Glutamatergic neuron (in vitro differentiated cells): ENCODE measurements at regions not wholly inside any gene's neighbourhood (a gene's known extent, or its start where the extent isn't known, plus 50 kb on each side); places are given as distances from the start of the nearest gene placed in this dataset.

Experiments
- DNase-seq: peaks from one replicate; pipeline ENCODE4 v3.0.0; 2022
- H3K27ac Mint-ChIP-seq: one replicate; pipeline ENCODE4 v1.8.0; 2020; ENCODE audit warnings: mild to moderate bottlenecking, mixed read lengths, inconsistent platforms; ENCODE audit not compliant: unreplicated experiment
- H3K27me3 Mint-ChIP-seq: one replicate; pipeline ENCODE4 v1.8.0; 2020; ENCODE audit warnings: mild to moderate bottlenecking, moderate library complexity, mixed read lengths, inconsistent platforms; ENCODE audit not compliant: unreplicated experiment
- H3K36me3 Mint-ChIP-seq: one replicate; pipeline ENCODE4 v1.8.0; 2020; ENCODE audit warnings: mild to moderate bottlenecking, mixed read lengths, inconsistent platforms; ENCODE audit not compliant: unreplicated experiment
- H3K4me1 Mint-ChIP-seq: one replicate; pipeline ENCODE4 v1.8.0; 2020; ENCODE audit warnings: mild to moderate bottlenecking, low read depth, mixed read lengths, inconsistent platforms; ENCODE audit not compliant: unreplicated experiment
- H3K4me3 Mint-ChIP-seq: one replicate; pipeline ENCODE4 v1.8.0; 2020; ENCODE audit warnings: mild to moderate bottlenecking, mixed read lengths, inconsistent platforms; ENCODE audit not compliant: unreplicated experiment
- H3K9me3 Mint-ChIP-seq: one replicate; pipeline ENCODE4 v1.8.0; 2020; ENCODE audit warnings: mild to moderate bottlenecking, moderate library complexity, mixed read lengths, inconsistent platforms; ENCODE audit not compliant: unreplicated experiment
- CTCF ChIP-seq: fragments of 200-600 bp; sonication (generic); IDR thresholded peaks from one replicate; pipeline ENCODE4 v1.5.0; 2021; ENCODE audit not compliant: partially characterized antibody, unreplicated experiment

- Mint-ChIP-seq H3K36me3 (peaks cover 11% of the 10 kb centered on the region), H3K4me3 (no peak overlapping the region), H3K4me1 (no peaks in the 10 kb centered on the region), H3K27ac (no peak overlapping the region), H3K27me3 (no peaks in the 10 kb centered on the region), H3K9me3 (peaks cover 15% of the 10 kb centered on the region)
- DNase-seq, result no peak
- TF ChIP-seq CTCF, result no peak
These were observed 310.0 kb upstream of the C1orf174 start for GRCh38 chr1:4210043-4210442.

GRCh38 chr1:4212796-4213195, 312.7 kb upstream of the C1orf174 start:
- TF ChIP-seq CTCF, result no peak
- Mint-ChIP-seq H3K4me1 (no peaks in the 10 kb centered on the region), H3K36me3 (peaks cover 15% of the 10 kb centered on the region), H3K27me3 (no peaks in the 10 kb centered on the region), H3K9me3 (peaks cover 23% of the 10 kb centered on the region), H3K4me3 (no peak overlapping the region), H3K27ac (no peak overlapping the region)
- DNase-seq, result no peak

- Mint-ChIP-seq H3K4me3 (no peak overlapping the region), H3K9me3 (peaks cover 23% of the 10 kb centered on the region), H3K36me3 (peaks cover 15% of the 10 kb centered on the region), H3K4me1 (no peaks in the 10 kb centered on the region), H3K27ac (no peak overlapping the region), H3K27me3 (no peaks in the 10 kb centered on the region)
- DNase-seq, result no peak
- TF ChIP-seq CTCF, result no peak
These were observed 313.4 kb upstream of the C1orf174 start for GRCh38 chr1:4213366-4213973.

- Mint-ChIP-seq H3K36me3 (peaks cover 6% of the 10 kb centered on the region), H3K27ac (no peak overlapping the region), H3K4me1 (no peaks in the 10 kb centered on the region), H3K4me3 (no peak overlapping the region), H3K9me3 (peaks cover 25% of the 10 kb centered on the region), H3K27me3 (no peaks in the 10 kb centered on the region)
- no peak for DNase-seq
- no peak for TF ChIP-seq CTCF
These were observed 314.8 kb upstream of the C1orf174 start for GRCh38 chr1:4214826-4215225.

GRCh38 chr1:4215391-4215790, 315.3 kb upstream of the C1orf174 start:
- Mint-ChIP-seq H3K27ac (no peak overlapping the region), H3K36me3 (peaks cover 6% of the 10 kb centered on the region), H3K9me3 (peaks cover 29% of the 10 kb centered on the region), H3K4me3 (no peak overlapping the region), H3K4me1 (no peaks in the 10 kb centered on the region), H3K27me3 (no peaks in the 10 kb centered on the region)
- DNase-seq, result no peak
- TF ChIP-seq CTCF, result no peak
